H9 (cell line): ENCODE measurements at regions not wholly inside any gene's neighbourhood (a gene's known extent, or its start where the extent isn't known, plus 50 kb on each side); places are given as distances from the start of the nearest gene placed in this dataset.
"Not testable (repeated sequence)": the region's sequence is repeated elsewhere in the genome, so short reads cannot be mapped to it uniquely, and the experiment has no call there.

Source experiments
- DNase-seq: peaks from one replicate; pipeline ENCODE4 v3.0.0-alpha.2; 2017
- H2AFZ ChIP-seq: one replicate; pipeline ENCODE4 v1.6.1; 2013; ENCODE audit warnings: mild to moderate bottlenecking, low read length, control low read depth, moderate library complexity
- H2AK5ac ChIP-seq: 2 replicates; pipeline ENCODE4 v1.6.1; 2013; ENCODE audit warnings: low read length, control low read depth, mixed read lengths; ENCODE audit not compliant: insufficient read length
- H2BK120ac ChIP-seq: one replicate; pipeline ENCODE4 v1.6.1; 2013; ENCODE audit warnings: low read depth, mild to moderate bottlenecking, low read length, control low read depth, inconsistent platforms; ENCODE audit not compliant: poor library complexity, severe bottlenecking
- H2BK12ac ChIP-seq: 2 replicates; pipeline ENCODE4 v1.6.1; 2013; ENCODE audit warnings: low read length, control low read depth, mixed read lengths, low read depth; ENCODE audit not compliant: insufficient read length
- H2BK15ac ChIP-seq: 2 replicates; pipeline ENCODE4 v1.6.1; 2013; ENCODE audit warnings: low read depth, low read length, control low read depth
- H2BK20ac ChIP-seq: one replicate; pipeline ENCODE4 v1.6.1; 2013; ENCODE audit warnings: low read depth, mild to moderate bottlenecking, low read length, control low read depth, inconsistent platforms; ENCODE audit not compliant: poor library complexity, severe bottlenecking
- H2BK5ac ChIP-seq: 2 replicates; pipeline ENCODE4 v1.6.1; 2013; ENCODE audit warnings: low read length, control low read depth, mixed read lengths; ENCODE audit not compliant: insufficient read length
- H3K14ac ChIP-seq: 2 replicates; pipeline ENCODE4 v1.6.1; 2013; ENCODE audit warnings: low read length, control low read depth; ENCODE audit not compliant: insufficient read depth
- H3K18ac ChIP-seq: 2 replicates; pipeline ENCODE4 v1.6.1; 2013; ENCODE audit warnings: low read depth, mild to moderate bottlenecking, mixed read lengths, low read length, control low read depth; ENCODE audit not compliant: insufficient read length
- H3K23ac ChIP-seq: 2 replicates; pipeline ENCODE4 v1.6.1; 2013; ENCODE audit warnings: low read length, control low read depth, mixed read lengths, low read depth; ENCODE audit not compliant: insufficient read length
- H3K23me2 ChIP-seq: 2 replicates; pipeline ENCODE4 v1.6.1; 2013; ENCODE audit warnings: low read depth, mild to moderate bottlenecking, mixed read lengths, low read length, control low read depth; ENCODE audit not compliant: insufficient read length, poor library complexity, severe bottlenecking
- H3K27ac ChIP-seq: 2 replicates; pipeline ENCODE4 v1.5.1; 2013; ENCODE audit warnings: low read length, control low read depth, mixed read lengths, low read depth; ENCODE audit not compliant: insufficient read length
- H3K27me3 ChIP-seq: 2 replicates; pipeline ENCODE4 v1.6.1; 2013; ENCODE audit warnings: low read length, control low read depth, inconsistent platforms; ENCODE audit not compliant: insufficient read depth
- H3K4ac ChIP-seq: 2 replicates; pipeline ENCODE4 v1.6.1; 2013; ENCODE audit warnings: low read depth, mild to moderate bottlenecking, control low read depth, inconsistent platforms, low read length, moderate library complexity
- H3K4me1 ChIP-seq: 2 replicates; pipeline ENCODE4 v1.6.1; 2013; ENCODE audit warnings: low read length, control low read depth, inconsistent platforms; ENCODE audit not compliant: insufficient read depth
- H3K4me2 ChIP-seq: 2 replicates; pipeline ENCODE4 v1.6.1; 2013; ENCODE audit warnings: low read length, control low read depth, mixed read lengths; ENCODE audit not compliant: insufficient read length, insufficient read depth
- H3K56ac ChIP-seq: 2 replicates; pipeline ENCODE4 v1.6.1; 2013; ENCODE audit warnings: low read depth, mild to moderate bottlenecking, mixed read lengths, low read length, control low read depth; ENCODE audit not compliant: insufficient read length
- H3K79me1 ChIP-seq: 2 replicates; pipeline ENCODE4 v1.6.1; 2013; ENCODE audit warnings: low read depth, mild to moderate bottlenecking, moderate library complexity, low read length, control low read depth, inconsistent platforms; ENCODE audit not compliant: insufficient read depth, poor library complexity, severe bottlenecking
- H3K79me2 ChIP-seq: 2 replicates; pipeline ENCODE4 v1.6.1; 2013; ENCODE audit warnings: low read length, control low read depth, inconsistent platforms; ENCODE audit not compliant: insufficient read depth
- H3K9ac ChIP-seq: 2 replicates; pipeline ENCODE4 v1.6.1; 2013; ENCODE audit warnings: low read length, control low read depth, mixed read lengths; ENCODE audit not compliant: insufficient read length; ENCODE audit errors: extremely low read depth
- H3K9me3 ChIP-seq: one replicate; pipeline ENCODE4 v1.6.1; 2013; ENCODE audit warnings: low read depth, low read length, inconsistent platforms; ENCODE audit not compliant: control insufficient read depth
- H3T11ph ChIP-seq: one replicate; pipeline ENCODE4 v1.6.1; 2013; ENCODE audit warnings: mild to moderate bottlenecking, low read length, control low read depth, inconsistent platforms
- H4K20me1 ChIP-seq: one replicate; pipeline ENCODE4 v1.6.1; 2013; ENCODE audit not compliant: control insufficient read depth, insufficient read length, insufficient read depth
- H4K5ac ChIP-seq: 2 replicates; pipeline ENCODE4 v1.6.1; 2013; ENCODE audit warnings: low read depth, mild to moderate bottlenecking, mixed read lengths, low read length, control low read depth; ENCODE audit not compliant: insufficient read length
- H4K8ac ChIP-seq: replicated peaks from 2 replicates; pipeline ENCODE4 v1.6.1; 2013; ENCODE audit warnings: low read length, control low read depth, mixed read lengths, low read depth; ENCODE audit not compliant: insufficient read length
- H4K91ac ChIP-seq: 2 replicates; pipeline ENCODE4 v1.6.1; 2013; ENCODE audit warnings: low read depth, mild to moderate bottlenecking, moderate library complexity, mixed read lengths, low read length, control low read depth; ENCODE audit not compliant: insufficient read length
- H3K27ac Mint-ChIP-seq, 3 experiments: 2 replicates in 2 of 3; 3 replicates in 1 of 3; pipeline ENCODE4 v1.8.0; 2020 to 2021; ENCODE audit warnings: mixed read lengths in 3 of 3, mild to moderate bottlenecking in 1 of 3, moderate library complexity in 1 of 3
- H3K27me3 Mint-ChIP-seq: 2 replicates; pipeline ENCODE4 v1.8.0; 2021; ENCODE audit warnings: low read depth, mild to moderate bottlenecking, moderate library complexity, mixed read lengths
- H3K36me3 Mint-ChIP-seq, 3 experiments: 2 replicates in 2 of 3; 3 replicates in 1 of 3; pipeline ENCODE4 v1.8.0; 2020 to 2021; ENCODE audit warnings: low read depth in 3 of 3, mixed read lengths in 3 of 3; ENCODE audit not compliant: insufficient read depth in 1 of 3
- H3K4me1 Mint-ChIP-seq, 2 experiments: 2 replicates each; pipeline ENCODE4 v1.8.0; 2020; ENCODE audit warnings: mixed read lengths in 2 of 2
- H3K4me3 Mint-ChIP-seq, 2 experiments: 2 replicates in 1 of 2; 3 replicates in 1 of 2; pipeline ENCODE4 v1.8.0; 2020 to 2021; ENCODE audit warnings: mild to moderate bottlenecking in 2 of 2, mixed read lengths in 2 of 2, moderate library complexity in 1 of 2
- H3K9me3 Mint-ChIP-seq, 2 experiments: 2 replicates in 1 of 2; 3 replicates in 1 of 2; pipeline ENCODE4 v1.8.0; 2020; ENCODE audit warnings: mild to moderate bottlenecking in 2 of 2, mixed read lengths in 2 of 2, moderate library complexity in 1 of 2
- WGBS: extraction: QIAGEN DNeasy Blood & Tissue Kit; methylation state at CpG from one replicate; pipeline ENCODE4 v1.1.7; 2013; ENCODE audit warnings: missing lambda C conversion rate, low lambda C conversion rate, mixed read lengths; ENCODE audit not compliant: insufficient read length; ENCODE audit errors: extremely low coverage; 5-methylcytosine and 5-hydroxymethylcytosine counted together
- TF ChIP-seq, protein P1 (sequence below): fragments of 200-600 bp; sonication (generic); conservative IDR thresholded peaks from 3 replicates; pipeline ENCODE4 v1.8.0; 2021; ENCODE audit warnings: antibody characterized with exemption, mild to moderate bottlenecking

DNA sequence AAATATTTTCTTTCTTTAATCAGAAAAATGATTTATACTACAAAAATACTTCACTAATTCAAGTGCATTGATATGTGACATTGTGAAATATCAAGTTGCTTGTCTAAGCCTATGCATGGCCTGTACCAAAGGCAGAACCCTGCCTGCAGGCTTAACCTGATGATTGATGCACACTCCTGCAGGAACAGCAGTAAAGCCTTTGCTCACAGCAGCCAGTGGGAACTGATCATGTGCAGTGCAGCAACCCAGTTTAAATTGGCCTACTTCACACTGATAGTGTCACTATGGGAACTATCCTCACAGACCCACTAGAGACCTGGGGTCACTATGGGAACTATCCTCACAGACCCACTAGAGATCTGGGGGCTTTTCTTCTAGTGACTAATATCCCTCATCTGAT lies 603.8 kb downstream of the RAPGEF2 start:
- no peak overlapping the region for H3K56ac ChIP-seq

DNA sequence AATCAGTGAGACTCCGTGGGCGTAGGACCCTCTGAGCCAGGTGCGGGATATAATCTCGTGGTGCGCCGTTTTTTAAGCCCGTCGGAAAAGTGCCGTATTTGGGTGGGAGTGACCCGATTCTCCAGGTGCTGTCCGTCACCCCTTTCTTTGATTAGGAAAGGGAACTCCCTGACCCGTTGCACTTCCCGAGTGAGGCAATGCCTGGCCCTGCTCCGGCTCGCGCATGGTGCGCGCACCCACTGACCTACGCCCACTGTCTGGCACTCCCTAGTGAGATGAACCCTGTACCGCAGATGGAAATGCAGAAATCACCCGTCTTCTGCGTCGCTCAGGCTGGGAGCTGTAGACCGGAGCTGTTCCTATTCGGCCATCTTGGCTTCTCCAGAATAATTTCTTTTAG lies 612.3 kb downstream of the RAPGEF2 start:
- not testable (repeated sequence) for H4K20me1 ChIP-seq, H3K4me3 Mint-ChIP-seq, H2BK12ac ChIP-seq, H3K27ac ChIP-seq, H4K5ac ChIP-seq, H3K9ac ChIP-seq, H2BK20ac ChIP-seq, H3K4ac ChIP-seq, DNase-seq, H3K23ac ChIP-seq, H3K27ac Mint-ChIP-seq, H3K18ac ChIP-seq, H4K8ac ChIP-seq, H3K79me2 ChIP-seq, H3K27me3 ChIP-seq, H2AFZ ChIP-seq, H3K4me2 ChIP-seq, H3K56ac ChIP-seq, H2AK5ac ChIP-seq, H3T11ph ChIP-seq, H2BK5ac ChIP-seq, H2BK15ac ChIP-seq, H2BK120ac ChIP-seq, H3K4me1 ChIP-seq, H4K91ac ChIP-seq, H3K27me3 Mint-ChIP-seq, H3K79me1 ChIP-seq, H3K23me2 ChIP-seq, H3K14ac ChIP-seq, H3K4me1 Mint-ChIP-seq, H3K9me3 ChIP-seq
- no CpG with 5 or more reads among the region's 25 CpGs for WGBS
- H3K9me3 Mint-ChIP-seq: peaks cover 14 to 15% of the 10 kb centered on the region in 2 experiments
- H3K36me3 Mint-ChIP-seq: peaks cover 7 to 15% (median 12%) of the 10 kb centered on the region in 3 experiments; a peak in 5 of 7 replicates

More for the DNA sequence above, 603.8 kb downstream of the RAPGEF2 start:
- no peak overlapping the region for H2BK12ac ChIP-seq
- no peaks in the 10 kb centered on the region for H3K79me2 ChIP-seq
- no peaks in the 10 kb centered on the region for H3K9me3 ChIP-seq
- H4K5ac ChIP-seq: no peak overlapping the region
- H3K23ac ChIP-seq: no peak overlapping the region
- no peak overlapping the region for H2BK20ac ChIP-seq
- no peak overlapping the region for H4K8ac ChIP-seq
- H3K9ac ChIP-seq: no peak overlapping the region
- no peak overlapping the region for H2BK120ac ChIP-seq
- no peak overlapping the region for H2BK5ac ChIP-seq
- no peak overlapping the region for H4K91ac ChIP-seq
- no peak overlapping the region for H3K18ac ChIP-seq
- Mint-ChIP-seq H3K9me3 (peaks cover 0 to 4% of the 10 kb centered on the region in 2 experiments; a peak in 2 of 5 replicates), H3K36me3 (no peaks in the 10 kb centered on the region; a peak in 2 of 7 replicates), H3K27me3 (no peaks in the 10 kb centered on the region), H3K27ac (no peak overlapping the region), H3K4me1 (no peaks in the 10 kb centered on the region), H3K4me3 (no peak overlapping the region)
- no peaks in the 10 kb centered on the region for H3K27me3 ChIP-seq
- no peak overlapping the region for H2BK15ac ChIP-seq
- no peaks in the 10 kb centered on the region for H4K20me1 ChIP-seq
- H3K4ac ChIP-seq: no peak overlapping the region
- H3K79me1 ChIP-seq: no peaks in the 10 kb centered on the region
- no peak for DNase-seq
- no peak overlapping the region for H2AFZ ChIP-seq
- H3K4me2 ChIP-seq: no peak overlapping the region
- no peaks in the 10 kb centered on the region for H3K23me2 ChIP-seq
- H3T11ph ChIP-seq: no peak overlapping the region
- TF ChIP-seq, protein P1, sequence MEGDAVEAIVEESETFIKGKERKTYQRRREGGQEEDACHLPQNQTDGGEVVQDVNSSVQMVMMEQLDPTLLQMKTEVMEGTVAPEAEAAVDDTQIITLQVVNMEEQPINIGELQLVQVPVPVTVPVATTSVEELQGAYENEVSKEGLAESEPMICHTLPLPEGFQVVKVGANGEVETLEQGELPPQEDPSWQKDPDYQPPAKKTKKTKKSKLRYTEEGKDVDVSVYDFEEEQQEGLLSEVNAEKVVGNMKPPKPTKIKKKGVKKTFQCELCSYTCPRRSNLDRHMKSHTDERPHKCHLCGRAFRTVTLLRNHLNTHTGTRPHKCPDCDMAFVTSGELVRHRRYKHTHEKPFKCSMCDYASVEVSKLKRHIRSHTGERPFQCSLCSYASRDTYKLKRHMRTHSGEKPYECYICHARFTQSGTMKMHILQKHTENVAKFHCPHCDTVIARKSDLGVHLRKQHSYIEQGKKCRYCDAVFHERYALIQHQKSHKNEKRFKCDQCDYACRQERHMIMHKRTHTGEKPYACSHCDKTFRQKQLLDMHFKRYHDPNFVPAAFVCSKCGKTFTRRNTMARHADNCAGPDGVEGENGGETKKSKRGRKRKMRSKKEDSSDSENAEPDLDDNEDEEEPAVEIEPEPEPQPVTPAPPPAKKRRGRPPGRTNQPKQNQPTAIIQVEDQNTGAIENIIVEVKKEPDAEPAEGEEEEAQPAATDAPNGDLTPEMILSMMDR: no peak
- H3K4me1 ChIP-seq: no peaks in the 10 kb centered on the region
- H3K27ac ChIP-seq: no peak overlapping the region
- no peak overlapping the region for H3K14ac ChIP-seq
- no peak overlapping the region for H2AK5ac ChIP-seq
